GM12878 (cell line): ENCODE measurements at regions not wholly inside any gene's neighbourhood (a gene's known extent, or its start where the extent isn't known, plus 50 kb on each side); places are given as distances from the start of the nearest gene placed in this dataset.

Experiments
- ATAC-seq: fragments of 200-7000 bp; cut with Tn5 transposase; 3 replicates; pipeline ENCODE4 v1.9.1; 2020; ENCODE audit warnings: mild to moderate bottlenecking, moderate library complexity
- BruUV-seq: library from RNA; stranded (reverse); fragments of 400-500 nt; replicated peaks from 2 replicates; lab custom pipeline; 2021; lab: Mats Ljungman, UMichigan
- CTCF ChIA-PET: fragments of 300-600 bp; sonication (Branson Sonifier 250); formaldehyde crosslinking; extraction: SDS; loops from one replicate; lab custom pipeline; 2021; ENCODE audit warnings: inconsistent platforms; lab: Yijun Ruan, JAX
- POLR2A ChIA-PET: fragments of 350-600 bp; formaldehyde crosslinking; extraction: SDS; loops from one replicate; lab custom pipeline; 2021; ENCODE audit warnings: inconsistent platforms; lab: Charles Lee
- RAD21 ChIA-PET: fragments of 300-600 bp; sonication (Branson Sonifier 250); formaldehyde crosslinking; loops from one replicate; lab custom pipeline; 2023; ENCODE audit warnings: antibody characterized with exemption; ENCODE audit not compliant: unreplicated experiment; lab: Charles Lee
- SMC1A ChIA-PET: fragments of 300-600 bp; sonication (Branson Sonifier 250); formaldehyde crosslinking; loops from one replicate; lab custom pipeline; 2023; ENCODE audit not compliant: unreplicated experiment, uncharacterized antibody; lab: Charles Lee
- DNase-seq: peaks from one replicate; pipeline ENCODE4 v3.0.0-alpha.2; 2011; ENCODE audit warnings: low read depth, low spot score
- FAIRE-seq: peaks from 3 replicates; lab custom pipeline; 2011; peaks lifted over from hg19 to GRCh38; lab: Jason Lieb, UNC
- H2AFZ ChIP-seq: 2 replicates; pipeline ENCODE4 v1.6.0; 2011; ENCODE audit warnings: low read depth, low read length, control low read depth; ENCODE audit not compliant: control insufficient read depth
- H3K27ac ChIP-seq: 2 replicates; pipeline ENCODE4 v1.5.1; 2011; ENCODE audit warnings: control low read depth; ENCODE audit not compliant: control insufficient read depth, insufficient read depth
- H3K27me3 ChIP-seq, 2 experiments: replicated peaks in 1 of 2; 2 replicates each; pipeline versions ENCODE4 v1.6.0 to v1.6.1; 2011; ENCODE audit warnings: low read length in 1 of 2; ENCODE audit not compliant: control insufficient read depth in 2 of 2, insufficient read depth in 2 of 2
- H3K36me3 ChIP-seq, 2 experiments: 2 replicates each; pipeline ENCODE4 v1.5.1; 2011; ENCODE audit warnings: low read length in 1 of 2; ENCODE audit not compliant: control insufficient read depth in 2 of 2, insufficient read depth in 2 of 2
- H3K4me1 ChIP-seq: 2 replicates; pipeline ENCODE4 v1.6.1; 2011; ENCODE audit warnings: mild to moderate bottlenecking, low read length, moderate library complexity, mixed read lengths; ENCODE audit not compliant: control insufficient read depth, insufficient read depth
- H3K4me2 ChIP-seq: 2 replicates; pipeline ENCODE4 v1.6.0; 2011; ENCODE audit warnings: control low read depth; ENCODE audit not compliant: control insufficient read depth, insufficient read depth
- H3K4me3 ChIP-seq: fragments of 200-600 bp; sonication (generic); 2 replicates; pipeline ENCODE4 v1.5.1; 2016
- H3K79me2 ChIP-seq: 2 replicates; pipeline ENCODE4 v1.6.0; 2011; ENCODE audit warnings: low read length; ENCODE audit not compliant: control insufficient read depth, insufficient read depth
- H3K9ac ChIP-seq: 2 replicates; pipeline ENCODE4 v1.8.0; 2011; ENCODE audit warnings: low read length, control low read depth, mixed read lengths; ENCODE audit not compliant: control insufficient read depth, insufficient read depth
- H3K9me3 ChIP-seq: replicated peaks from 3 replicates; pipeline ENCODE4 v1.5.1; 2011; ENCODE audit warnings: mild to moderate bottlenecking, low read length; ENCODE audit not compliant: control insufficient read depth, insufficient read depth
- H4K20me1 ChIP-seq: 2 replicates; pipeline ENCODE4 v1.6.0; 2011; ENCODE audit not compliant: control insufficient read depth, insufficient read depth
- CHD4 ChIP-seq: fragments of 200-600 bp; sonication (generic); IDR thresholded peaks from 2 replicates; pipeline ENCODE4 v1.6.1; 2016; ENCODE audit warnings: mild to moderate bottlenecking
- CTCF ChIP-seq, 3 experiments: IDR thresholded peaks in 2 of 3; conservative IDR thresholded peaks in 1 of 3; 2 replicates each; pipeline ENCODE4 v1.5.1; 2011; ENCODE audit warnings: low read depth in 3 of 3, low read length in 3 of 3, mild to moderate bottlenecking in 3 of 3, control low read depth in 2 of 3, moderate library complexity in 2 of 3, inconsistent platforms in 1 of 3, mixed read lengths in 1 of 3; ENCODE audit not compliant: control insufficient read depth in 2 of 3, insufficient read depth in 1 of 3; ENCODE audit errors: extremely low read depth in 1 of 3
- IKZF2 ChIP-seq, 2 experiments: fragments of 450-650 bp; IDR thresholded peaks; 2 replicates each; pipeline ENCODE4 v1.6.1; 2017; ENCODE audit warnings: mild to moderate bottlenecking in 2 of 2, moderate library complexity in 2 of 2
- JUND ChIP-seq: IDR thresholded peaks from 2 replicates; pipeline ENCODE4 v1.6.1; 2012; ENCODE audit warnings: low read depth, mild to moderate bottlenecking, low read length, improper control_type of control experiment, moderate library complexity
- PRDM15 ChIP-seq: fragments of 450-650 bp; formaldehyde crosslinking; IDR thresholded peaks from 2 replicates; pipeline ENCODE4 v1.4.0; 2020; ENCODE audit warnings: mild to moderate bottlenecking, moderate library complexity
- RAD21 ChIP-seq: IDR thresholded peaks from 2 replicates; pipeline ENCODE4 v1.6.1; 2011; ENCODE audit warnings: mild to moderate bottlenecking, low read depth, low read length, moderate library complexity; ENCODE audit not compliant: insufficient read depth
- RBBP5 ChIP-seq: fragments of 200-600 bp; sonication (generic); conservative IDR thresholded peaks from 2 replicates; pipeline ENCODE4 v1.6.1; 2016
- RUNX3 ChIP-seq: IDR thresholded peaks from 2 replicates; pipeline ENCODE4 v1.6.1; 2012; ENCODE audit warnings: low read length, inconsistent platforms
- SMC3 ChIP-seq: IDR thresholded peaks from 2 replicates; pipeline ENCODE4 v1.6.1; 2011; ENCODE audit warnings: low read length, improper control_type of control experiment, borderline replicate concordance
- USF1 ChIP-seq: IDR thresholded peaks from 2 replicates; pipeline ENCODE4 v1.6.1; 2011; ENCODE audit warnings: borderline replicate concordance, low read depth, mild to moderate bottlenecking, moderate library complexity, mixed read lengths, low read length; ENCODE audit not compliant: insufficient read depth; ENCODE audit errors: extremely low read length
- ZNF217 ChIP-seq: fragments of 450-650 bp; IDR thresholded peaks from 2 replicates; pipeline ENCODE4 v1.6.1; 2017; ENCODE audit warnings: antibody characterized with exemption, mild to moderate bottlenecking
- WGBS: methylation state at CpG from one replicate; pipeline ENCODE4 v1.1.6; 2016; ENCODE audit warnings: low lambda C conversion rate; ENCODE audit not compliant: insufficient replicate concordance, insufficient coverage; ENCODE audit errors: missing lambda C conversion rate; 5-methylcytosine and 5-hydroxymethylcytosine counted together
- in situ Hi-C: fragments of 300-500 bp; cut with MboI; formaldehyde crosslinking; loops from 9 replicates; pipeline ENCODE4 v1.14.3; 2018; ENCODE audit warnings: mixed read lengths
- intact Hi-C: fragments of 100-400 bp; cut with micrococcal nuclease; formaldehyde crosslinking; loops from one replicate; pipeline ENCODE4 v1.14.2; 2022; ENCODE audit not compliant: unreplicated experiment

GRCh38 chr4:114385195-114385985 is 213.2 kb upstream of the UGT8 start (continued):
- no peak for TF ChIP-seq PRDM15 (CRISPR knock-in tag)
- no peak for TF ChIP-seq ZNF217
- TF ChIP-seq RBBP5: no peak
- TF ChIP-seq CHD4: no peak
- no peak for TF ChIP-seq USF1

GRCh38 chr4:114386637-114387233 is 211.9 kb upstream of the UGT8 start:
- Histone ChIP-seq H3K4me1 (no peaks in the 10 kb centered on the region), H3K4me2 (no peak overlapping the region), H3K27me3 (no peaks in the 10 kb centered on the region), H3K9me3 (no peaks in the 10 kb centered on the region), H2AFZ (no peak overlapping the region), H3K79me2 (no peaks in the 10 kb centered on the region), H3K4me3 (no peak overlapping the region), H3K9ac (no peak overlapping the region), H3K36me3 (no peaks in the 10 kb centered on the region), H3K27ac (no peak overlapping the region), H4K20me1 (no peaks in the 10 kb centered on the region)
- TF ChIP-seq JUND (no peak), IKZF2 (IDR thresholded peaks at IDR 0.05) (no peak), SMC3 (peak; percentile 91; the same call in 1 of the 2 replicates), RAD21 (peak; percentile 92), RUNX3 (peak; percentile 88), CTCF (IDR thresholded peaks at IDR 0.05 in 2 of 3, conservative IDR thresholded peaks at IDR 0.05 in 1 of 3; ENCODE audit: control insufficient read depth in 2 of 3, extremely low read depth in 1 of 3, insufficient read depth in 1 of 3, low read depth in 3 of 3, low read length in 3 of 3) (peak; percentile 49 to 76 (median 53))
- WGBS: 24% methylated on average over 5 of the region's 5 CpGs
- ATAC-seq (peak; percentile 67), FAIRE-seq (peak; percentile 86), DNase-seq (peak; percentile 5)
- no TSS peak for BruUV-seq
- ChIA-PET SMC1A (interaction anchor here (1.5 to 2.5 kb wide), 4 partner anchors 272 to 421 kb away, joined by 5 to 12 read pairs (median 10); no protein-coding TSS in a partner anchor), POLR2A (no interaction called here), CTCF (interaction anchor here (1.1 to 4.7 kb wide), 3 partner anchors 273 to 421 kb away, joined by 3 to 55 read pairs (median 43); no protein-coding TSS in a partner anchor), RAD21 (no interaction called here)
- intact Hi-C loops (loop anchor here (1.0 to 10.0 kb wide), 5 partner anchors 273 to 1112 kb away; partner anchors contain the start of gene CAMK2D), in situ Hi-C loops (loop anchor here (10.0 kb wide), 1 partner anchor 432 kb away; no protein-coding TSS in a partner anchor)
